ENCODE measurements at regions not wholly inside any gene's neighbourhood (a gene's known extent, or its start where the extent isn't known, plus 50 kb on each side); places are given as distances from the start of the nearest gene placed in this dataset.
A peak's percentile ranks its signal among the peaks of the same experiment; 100 is the strongest.
"Not testable (repeated sequence)": the region's sequence is repeated elsewhere in the genome, so short reads cannot be mapped to it uniquely, and the experiment has no call there.

DNA sequence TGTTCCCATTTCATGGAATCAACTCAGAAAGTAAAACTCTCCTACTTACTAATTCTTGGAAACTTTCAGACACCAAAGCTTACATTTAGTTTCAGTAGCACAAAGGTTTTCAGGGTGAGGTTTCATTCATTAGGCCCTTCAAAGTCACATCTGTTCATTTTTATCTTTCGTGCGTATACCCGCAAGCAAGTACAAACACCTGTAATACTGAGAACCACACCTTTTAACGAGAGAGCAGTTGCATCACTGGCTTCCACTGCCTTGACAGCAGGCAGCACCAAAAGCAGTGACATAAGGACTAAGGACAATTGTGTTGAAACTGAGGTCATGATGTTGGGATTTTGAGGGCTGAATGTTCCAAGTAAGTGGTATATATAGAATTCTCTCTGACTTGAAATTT is 60.5 kb downstream of the GOLGA6L22 start:
- not testable (repeated sequence) for DNase-seq

DNA sequence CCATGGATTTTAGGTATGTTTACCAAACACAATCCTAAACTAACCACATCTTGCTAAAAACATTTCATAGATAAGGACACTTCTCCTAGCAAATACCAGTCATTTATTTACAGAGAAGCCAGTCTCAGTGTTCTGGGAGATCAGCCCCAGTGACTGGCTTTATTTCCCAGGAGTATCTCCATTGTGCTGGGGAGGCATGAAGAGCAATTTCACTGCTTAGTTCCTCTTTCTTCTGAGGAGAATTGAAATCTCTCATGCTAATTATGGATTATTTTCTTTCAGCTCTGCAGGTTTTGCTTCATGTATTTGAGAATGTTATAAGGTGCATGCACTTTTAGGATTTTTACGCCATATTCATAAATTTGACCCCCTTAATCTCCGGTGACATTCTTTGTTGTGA is 67.8 kb downstream of the GOLGA6L22 start:
- DNase-seq: not testable (repeated sequence)

DNA sequence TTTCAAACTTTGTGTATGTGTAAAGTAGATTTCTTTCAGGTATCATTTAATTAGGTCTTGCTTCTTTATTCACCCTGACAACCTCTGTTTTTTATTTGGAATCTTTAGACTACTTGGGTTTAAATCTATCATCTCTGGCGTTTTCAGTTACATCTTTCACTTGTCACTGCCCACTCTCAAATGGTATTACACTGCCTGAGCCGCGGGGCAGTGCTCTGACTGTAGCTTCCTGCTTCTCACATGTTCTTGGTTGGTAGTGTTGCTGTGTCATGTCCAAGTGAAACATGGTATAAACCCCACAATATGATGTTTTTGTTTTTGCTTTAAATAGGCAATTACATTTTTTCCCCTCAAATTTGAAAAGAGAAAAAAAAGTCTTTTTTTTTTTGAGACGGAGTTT is 68.3 kb downstream of the GOLGA6L22 start:
- DNase-seq: not testable (repeated sequence)

DNA sequence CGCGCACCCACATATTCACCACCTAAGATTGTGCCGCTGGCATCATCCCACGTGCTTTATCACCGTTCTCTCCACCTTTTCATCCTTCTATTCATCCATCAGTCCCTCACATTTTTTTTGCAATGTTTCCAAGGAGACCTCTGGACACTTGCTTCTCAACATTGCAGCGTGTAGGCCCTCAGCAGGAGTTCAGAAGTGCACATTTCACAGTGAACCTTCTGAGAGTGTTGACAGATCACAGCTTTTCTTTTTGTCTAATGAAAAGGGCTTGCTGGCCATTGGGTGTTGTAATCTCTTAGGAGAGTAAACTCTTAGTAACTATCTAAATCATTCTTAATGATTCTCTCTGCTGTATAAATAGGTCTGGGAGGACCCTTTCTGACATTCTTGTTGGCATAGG is 70.5 kb downstream of the GOLGA6L22 start:
- DNase-seq: not testable (repeated sequence)

DNA sequence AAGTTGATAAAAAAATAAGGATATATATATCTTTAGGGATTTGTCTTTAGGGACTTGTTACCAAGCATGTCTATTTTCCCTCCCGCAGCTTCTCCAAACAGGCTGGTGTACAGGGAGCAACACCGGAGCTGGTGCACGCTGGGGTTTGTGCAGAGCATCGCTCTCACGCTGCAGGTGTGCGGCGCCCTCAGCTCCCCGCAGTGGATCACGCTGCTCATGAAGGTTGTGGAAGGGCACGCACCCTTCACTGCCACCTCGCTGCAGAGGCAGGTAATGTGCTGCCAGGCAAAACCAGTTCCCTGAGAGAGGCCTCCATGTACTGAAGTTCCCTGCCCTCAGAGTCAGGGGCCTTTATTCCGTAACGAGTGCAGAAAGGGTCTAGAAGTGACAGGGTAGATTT is 101.0 kb downstream of the GOLGA6L22 start:
- DNase-seq: not testable (repeated sequence)

DNA sequence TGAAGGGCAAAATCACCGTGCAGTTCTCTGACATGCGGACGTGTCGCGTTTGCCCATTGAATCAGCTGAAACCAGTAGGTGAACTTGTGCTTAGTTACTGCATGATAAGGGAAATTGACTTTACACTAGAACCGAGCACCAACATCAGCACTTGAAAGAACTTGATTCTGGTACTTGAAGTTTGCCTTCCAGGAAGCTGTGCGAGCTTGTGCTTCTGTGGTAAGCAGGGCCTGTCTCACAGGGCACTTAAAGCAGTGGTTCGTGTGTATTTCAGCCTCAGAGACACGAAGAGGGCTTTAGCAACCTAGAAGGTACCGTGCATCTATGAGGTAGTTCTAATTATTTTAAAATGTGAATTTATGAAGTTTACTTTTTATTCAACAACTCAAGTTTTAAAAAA is 103.0 kb downstream of the GOLGA6L22 start:
- DNase-seq: not testable (repeated sequence)

DNA sequence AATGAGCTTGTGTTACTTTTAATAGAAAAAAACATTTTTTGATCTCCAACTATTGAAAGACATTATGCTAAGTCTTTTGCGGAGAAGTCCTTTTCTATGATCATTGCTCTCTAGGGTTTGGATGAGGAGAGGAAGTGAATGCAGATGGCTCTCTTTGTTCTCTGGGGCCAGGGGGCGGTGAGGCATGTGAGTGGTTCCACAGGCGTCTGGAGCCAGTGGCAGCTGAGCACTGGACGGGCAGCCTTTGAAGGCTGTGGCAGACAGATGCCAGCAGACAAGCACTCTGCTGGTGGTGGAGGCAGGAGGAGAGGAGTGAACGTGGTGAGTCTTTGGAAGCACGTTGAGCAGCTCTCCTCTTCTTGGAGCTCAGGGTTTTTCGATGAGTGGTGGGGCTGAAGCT is 107.8 kb downstream of the GOLGA6L22 start:
- not testable (repeated sequence) for DNase-seq

DNA sequence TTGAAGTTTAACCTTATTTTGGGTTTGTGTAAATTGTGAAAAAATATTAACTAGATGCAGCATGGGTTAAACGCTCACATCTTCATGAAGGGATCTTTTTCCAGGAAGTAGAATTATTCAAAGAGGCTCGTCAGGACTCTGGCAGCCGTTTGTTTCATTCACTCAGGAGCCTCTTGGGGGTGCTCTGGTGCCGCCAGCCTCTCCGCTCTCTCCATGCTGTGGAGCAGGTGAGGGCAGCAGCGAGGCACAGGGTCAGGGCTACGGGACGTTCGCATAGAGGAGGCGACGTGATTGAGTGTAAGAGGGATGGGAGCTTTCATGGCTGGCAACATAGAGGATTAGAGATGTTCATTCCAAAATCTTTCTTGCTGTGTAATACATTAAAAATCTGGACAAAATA is 110.8 kb downstream of the GOLGA6L22 start:
- not testable (repeated sequence) for DNase-seq

DNA sequence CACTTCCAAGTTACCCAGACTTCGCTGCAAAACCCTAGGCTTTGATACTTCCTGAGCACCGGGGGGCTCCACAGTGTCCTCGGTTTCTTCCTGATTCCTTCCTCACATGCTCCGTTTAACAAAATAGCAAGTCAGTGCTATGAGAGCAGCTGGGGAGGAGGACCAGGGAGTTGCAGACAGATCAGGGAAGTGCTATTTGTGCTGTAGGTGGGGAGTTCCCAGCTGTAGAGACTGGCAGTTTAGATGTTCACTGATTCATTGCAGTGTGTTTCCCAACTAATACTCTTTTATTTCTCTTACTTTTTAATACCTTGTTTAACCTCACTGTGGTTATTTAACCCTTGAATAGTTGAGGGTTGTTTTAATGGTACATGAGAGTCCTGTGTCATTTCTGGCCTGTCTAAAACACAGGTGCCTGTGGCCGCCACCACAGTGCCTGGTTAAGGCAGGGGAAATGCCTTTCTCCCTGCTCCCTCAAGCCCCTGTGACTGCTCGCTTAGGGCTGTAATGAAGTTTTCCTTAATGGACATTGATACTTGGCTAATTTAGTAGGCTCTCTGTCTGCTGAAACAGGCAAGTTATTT is 113.5 kb downstream of the GOLGA6L22 start:
- DNase-seq: not testable (repeated sequence)

DNA sequence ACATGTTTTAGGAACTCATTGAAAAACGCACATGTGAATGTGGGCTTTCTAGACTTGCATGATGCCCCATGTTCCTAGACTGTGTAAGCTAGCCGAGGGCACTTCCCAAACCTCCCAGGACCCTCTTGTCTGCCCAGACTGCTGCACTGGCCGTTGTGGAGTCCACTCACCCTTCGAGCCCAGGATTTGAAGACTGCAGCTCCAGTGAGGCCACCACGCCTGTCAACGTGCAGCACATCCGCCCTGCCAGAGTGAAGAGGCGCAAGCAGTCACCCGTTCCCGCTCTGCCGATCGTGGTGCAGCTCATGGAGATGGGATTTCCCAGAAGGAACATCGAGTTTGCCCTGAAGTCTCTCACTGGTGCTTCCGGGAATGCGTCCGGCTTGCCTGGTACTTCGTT is 114.1 kb downstream of the GOLGA6L22 start:
- DNase-seq: not testable (repeated sequence)

DNA sequence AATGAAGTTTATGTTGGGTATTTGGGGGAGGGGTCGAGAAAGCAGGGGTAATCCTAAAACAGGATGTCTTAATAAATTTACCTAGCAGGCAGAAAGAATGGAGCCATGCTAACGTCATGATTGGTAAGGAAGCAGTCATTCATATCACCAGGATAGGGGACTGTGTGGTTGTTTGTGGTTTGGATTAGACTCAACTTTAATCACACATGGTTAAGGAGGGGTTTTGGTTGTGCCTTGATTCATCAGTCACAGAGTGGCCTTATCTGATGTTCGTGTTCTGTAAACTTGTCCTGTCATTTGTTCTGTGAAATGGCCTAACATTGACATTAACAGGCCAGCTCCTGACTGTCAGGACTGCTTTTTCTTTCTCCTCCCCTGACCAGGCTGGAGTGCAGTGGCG is 119.1 kb downstream of the GOLGA6L22 start:
- not testable (repeated sequence) for DNase-seq

DNA sequence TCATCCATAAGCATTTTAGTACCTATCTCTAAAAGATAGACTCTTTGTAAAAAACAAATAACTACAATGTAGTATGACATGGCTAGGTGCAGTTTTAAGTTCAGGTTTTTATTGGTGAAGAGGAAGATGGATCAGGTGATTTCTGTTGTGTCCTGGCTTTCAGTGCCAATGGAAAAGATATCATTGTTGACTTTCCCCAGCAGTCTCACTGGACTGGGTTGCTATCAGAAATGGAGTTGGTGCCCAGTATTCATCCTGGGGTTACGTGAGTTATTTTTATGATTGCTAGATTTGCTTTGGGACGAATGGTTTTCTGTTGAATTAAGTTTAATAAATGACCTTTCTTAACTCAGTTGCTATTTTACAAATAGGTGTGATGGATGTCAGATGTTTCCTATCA is 120.5 kb downstream of the GOLGA6L22 start:
- DNase-seq: not testable (repeated sequence)

DNA sequence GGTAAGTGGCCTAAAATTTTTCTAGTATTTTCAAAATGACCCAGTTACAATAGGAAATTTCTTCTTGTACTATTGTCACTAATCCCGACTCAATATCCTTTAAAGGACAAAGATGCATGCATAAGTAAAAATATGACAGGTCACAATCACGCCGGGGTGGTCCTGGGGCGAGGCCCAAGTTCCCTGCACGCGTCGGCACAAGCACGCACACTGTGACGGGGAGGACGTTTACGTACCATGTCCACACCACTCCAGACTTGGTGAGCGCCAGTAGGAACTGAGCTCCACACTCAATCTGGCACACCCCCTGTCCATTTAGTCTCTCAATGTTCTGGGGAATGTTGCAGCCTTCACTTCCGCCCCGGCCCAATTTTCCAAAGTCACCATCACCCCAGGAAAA is 128.7 kb downstream of the GOLGA6L22 start:
- DNase-seq: not testable (repeated sequence)

DNA sequence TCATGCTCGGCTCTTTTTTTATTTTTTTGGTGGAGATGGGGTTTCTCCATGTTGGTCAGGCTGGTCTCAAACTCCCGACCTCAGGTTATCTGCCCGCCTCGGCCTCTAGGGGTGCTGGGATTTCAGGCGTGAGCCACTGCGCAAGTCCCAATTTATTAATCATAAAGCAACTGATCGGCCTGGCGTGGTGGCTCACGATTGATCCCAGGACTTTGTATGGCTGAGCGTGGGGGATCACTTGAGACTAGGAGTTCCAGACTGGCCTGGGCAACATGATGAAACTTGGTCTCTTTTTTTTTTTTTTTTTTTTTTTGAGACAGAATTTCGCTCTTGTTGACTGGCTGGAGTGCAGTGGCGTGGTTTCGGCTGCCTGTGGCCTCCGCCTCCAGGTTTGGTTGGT is 139.8 kb downstream of the GOLGA6L22 start:
- DNase-seq: not testable (repeated sequence)

DNA sequence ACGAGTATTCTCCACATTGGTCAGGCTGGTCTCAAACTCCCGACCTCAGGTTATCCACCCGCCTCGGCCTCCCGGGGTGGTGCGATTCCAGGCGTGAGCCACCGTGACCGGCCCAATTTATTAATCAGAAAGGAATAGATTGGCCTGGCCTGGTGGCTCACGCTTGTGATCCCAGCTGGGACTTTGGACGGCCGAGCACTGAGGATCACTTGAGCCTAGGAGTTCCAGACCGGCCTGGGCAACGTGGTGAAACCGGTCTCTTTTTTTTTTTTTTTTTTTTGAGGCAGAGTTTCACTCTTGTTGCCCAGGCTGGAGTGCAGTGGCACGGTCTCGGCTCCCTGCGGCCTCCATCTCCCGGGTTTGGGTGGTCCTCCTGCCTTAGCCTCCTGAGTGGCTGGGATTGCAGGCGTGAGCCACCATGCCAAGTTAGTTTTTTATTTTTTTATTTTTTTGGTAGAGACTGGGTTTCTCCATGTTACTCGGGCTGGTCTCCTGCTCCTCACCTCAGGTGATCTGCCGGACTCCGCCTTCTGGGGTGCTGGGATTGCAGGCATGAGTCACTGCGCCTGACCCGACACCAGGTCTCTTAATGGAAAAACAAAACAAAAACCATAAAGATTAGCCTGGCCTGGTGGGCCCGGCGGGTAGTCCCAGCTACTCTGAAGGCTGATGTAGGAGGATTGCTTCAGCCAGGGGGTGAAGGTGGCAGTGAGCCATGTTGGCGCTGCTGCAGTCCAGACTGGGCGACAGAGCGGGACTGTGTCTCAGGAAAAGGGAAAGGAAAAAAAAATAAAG is 141.0 kb downstream of the GOLGA6L22 start:
- DNase-seq: not testable (repeated sequence)

DNA sequence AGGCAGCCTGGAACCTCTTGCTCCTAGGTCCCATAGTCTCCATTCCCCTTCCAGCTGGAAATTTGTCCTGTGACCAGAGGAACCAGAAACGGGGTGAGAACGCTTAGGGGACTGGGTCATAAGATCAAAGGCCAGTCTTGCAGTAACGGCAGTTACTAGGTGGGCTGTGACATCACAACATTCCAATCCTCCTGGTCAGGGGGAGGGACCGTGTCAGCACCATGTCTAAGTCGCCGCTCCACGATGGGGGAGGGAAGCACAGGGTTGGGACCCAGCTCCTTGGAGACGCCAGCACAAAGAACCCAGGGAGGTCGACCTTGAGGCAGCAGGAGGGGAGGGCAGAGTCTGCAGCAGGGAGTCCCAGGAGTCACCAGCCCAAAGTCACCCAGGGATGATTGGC is 158.3 kb downstream of the GOLGA6L22 start:
- DNase-seq: not testable (repeated sequence)

DNA sequence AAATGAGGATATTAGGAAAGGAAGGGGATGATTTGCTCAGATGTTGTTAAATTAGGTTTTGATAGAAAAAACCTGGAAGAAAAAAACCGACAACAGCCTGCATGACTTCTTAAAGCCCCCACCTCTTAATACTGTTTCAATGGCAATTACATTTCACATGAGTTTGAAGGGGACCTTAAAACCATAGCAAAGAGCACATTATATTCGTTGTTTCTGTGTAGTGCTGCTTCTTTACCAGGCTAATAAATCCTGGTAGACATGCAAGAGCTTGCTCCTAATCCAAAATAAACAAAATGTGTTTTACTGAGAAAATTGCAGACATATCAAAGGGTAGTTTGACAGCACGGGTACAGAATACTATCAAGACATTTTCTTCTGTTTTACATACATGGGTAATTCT is 154.7 kb upstream of the NIPA1 start:
- not testable (repeated sequence) for DNase-seq

DNA sequence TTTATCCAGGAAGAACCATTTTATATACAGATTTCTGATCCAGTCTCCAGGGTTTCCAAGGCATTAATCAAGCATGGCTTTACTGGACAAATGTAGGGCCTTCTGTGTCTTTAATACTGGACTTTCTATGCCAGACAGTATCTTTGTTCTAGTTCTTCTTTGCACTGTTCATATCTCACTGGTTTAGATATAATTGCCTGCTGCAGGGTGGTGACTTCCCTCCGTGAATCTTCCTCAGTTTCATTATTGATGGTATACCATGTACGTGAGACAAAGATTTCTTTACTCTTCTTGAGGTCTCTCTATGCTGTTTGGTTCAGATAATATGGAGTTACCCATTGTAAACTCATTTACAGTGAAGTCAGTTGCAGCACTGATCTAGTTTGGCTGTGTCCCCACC is 146.5 kb upstream of the NIPA1 start:
- DNase-seq: not testable (repeated sequence)

DNA sequence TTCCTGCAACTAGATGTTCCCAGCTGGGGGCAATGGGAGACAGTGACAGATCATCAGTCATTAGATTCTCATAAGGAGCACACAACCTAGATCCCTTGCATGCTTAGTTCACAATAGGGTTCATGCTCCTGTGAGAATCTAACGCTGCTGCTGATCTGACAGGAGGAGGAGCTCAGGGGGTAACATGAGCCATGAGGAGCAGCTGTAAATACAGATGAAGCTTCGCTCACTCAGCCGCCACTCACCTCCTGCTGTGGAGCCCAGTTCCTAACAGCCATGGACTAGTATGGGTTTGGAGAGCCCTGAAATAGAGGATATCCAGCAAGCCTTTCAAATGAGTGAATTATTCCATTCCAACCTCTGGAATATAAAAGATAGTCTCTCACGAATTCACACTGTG is 137.0 kb upstream of the NIPA1 start:
- DNase-seq: not testable (repeated sequence)

DNA sequence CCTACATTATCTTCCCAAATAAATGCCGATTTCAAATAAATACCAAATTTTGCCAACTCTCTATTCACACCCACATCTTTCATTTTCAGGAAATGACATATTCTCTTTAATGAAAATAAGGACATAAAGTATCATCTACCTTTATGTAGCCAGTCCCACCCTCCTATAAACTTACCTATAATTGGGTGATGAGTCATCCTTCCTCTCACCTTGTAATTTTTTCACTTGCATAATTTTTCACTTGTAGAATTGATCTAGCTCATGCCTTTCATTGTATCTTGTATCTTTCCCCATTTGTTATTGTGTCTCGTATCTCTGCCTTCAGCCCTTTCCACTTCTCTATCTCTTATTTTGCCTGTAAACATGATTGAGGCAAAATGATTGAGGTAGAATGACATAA is 135.3 kb upstream of the NIPA1 start:
- not testable (repeated sequence) for DNase-seq

DNA sequence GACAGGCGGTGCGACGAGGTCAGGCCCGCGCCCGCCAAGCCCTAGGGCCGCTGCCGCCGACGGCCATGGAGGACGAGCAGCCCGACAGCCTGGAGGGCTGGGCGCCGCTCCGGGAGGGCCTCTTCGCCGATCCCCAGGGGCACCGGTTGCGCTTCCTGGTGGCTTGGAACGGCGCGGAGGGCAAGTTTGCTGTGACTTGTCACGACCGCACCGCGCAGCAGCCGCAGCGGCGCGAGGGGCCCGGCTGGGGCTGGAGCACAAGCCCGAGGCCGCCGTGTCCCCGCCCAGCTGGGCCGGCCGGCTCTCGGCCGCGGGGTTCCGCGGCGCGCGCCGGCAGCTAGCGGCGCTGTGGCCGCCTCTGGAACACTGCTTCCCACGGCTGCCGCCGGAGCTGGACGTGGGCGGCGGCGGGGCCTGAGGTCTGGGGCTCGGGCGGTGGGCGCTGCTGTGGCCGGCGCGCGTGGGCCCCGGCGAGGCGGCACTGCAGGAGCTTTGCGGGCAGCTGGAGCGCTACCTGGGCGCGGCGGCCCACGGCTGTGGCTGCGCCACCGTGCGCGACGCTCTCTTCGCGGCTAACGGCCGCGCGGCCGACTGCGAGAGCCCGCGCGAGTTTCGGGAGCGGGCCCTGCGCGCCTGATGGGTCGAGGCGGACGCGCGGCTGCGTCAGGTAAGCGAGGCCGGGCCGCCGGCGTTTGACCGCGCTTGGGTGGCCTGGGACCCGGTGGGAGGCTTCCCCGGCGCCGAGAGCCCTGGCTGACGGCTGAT is 122.0 kb upstream of the NIPA1 start:
- peak in 26 of 51 donors; percentile 2 to 67 (median 20) for DNase-seq

DNA sequence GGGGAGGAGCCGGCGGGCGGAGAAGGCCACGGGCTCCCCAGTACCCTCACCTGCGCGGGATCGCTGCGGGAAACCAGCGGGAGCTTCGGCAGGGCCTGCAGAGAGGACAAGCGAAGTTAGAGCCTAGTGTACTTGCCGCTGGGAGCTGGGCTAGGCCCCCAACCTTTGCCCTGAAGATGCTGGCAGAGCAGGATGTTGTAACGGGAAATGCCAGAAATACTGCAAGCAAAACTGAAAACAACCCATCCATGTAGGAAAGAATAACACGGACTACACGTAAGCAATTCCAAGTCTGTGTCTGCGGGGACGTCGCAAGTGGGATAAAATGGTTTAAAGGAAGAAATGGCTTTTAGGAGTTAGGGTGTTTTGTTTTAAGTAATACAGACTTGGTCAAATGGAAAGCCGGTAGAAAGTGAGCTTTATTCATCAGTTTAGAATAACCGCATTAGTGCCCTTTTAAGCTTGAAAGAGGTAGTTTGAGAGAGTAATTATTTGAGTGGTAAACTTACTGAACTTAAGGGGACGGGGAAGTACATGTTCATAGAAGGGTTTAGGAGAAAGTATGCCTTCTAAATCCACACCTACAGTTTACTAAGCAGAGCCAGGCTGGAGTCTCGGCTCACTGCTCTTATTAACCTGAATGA is 121.3 kb upstream of the NIPA1 start:
- DNase-seq: peak in 8 of 51 donors; percentile 2 to 62 (median 14)
